ENCODE measurements at regions not wholly inside any gene's neighbourhood (a gene's known extent, or its start where the extent isn't known, plus 50 kb on each side); places are given as distances from the start of the nearest gene placed in this dataset.
"Not testable (repeated sequence)": the region's sequence is repeated elsewhere in the genome, so short reads cannot be mapped to it uniquely, and the experiment has no call there.

GRCh38 chr3:3351226-3351625, 171.7 kb upstream of the CRBN start:
- H3K36me3 ChIP-seq: no peaks in the 10 kb centered on the region
- H3K27ac ChIP-seq: no peak overlapping the region
- H3K4me1 ChIP-seq: no peaks in the 10 kb centered on the region
- no peak for TF ChIP-seq CTCF (IDR thresholded peaks at IDR 0.05)
- TF ChIP-seq POLR2A (IDR thresholded peaks at IDR 0.05): no peak
- no peak overlapping the region for H3K4me3 ChIP-seq (replicated peaks in 1 of 3)
- no peak for DNase-seq
- intact Hi-C loops (cut with DNase I): no loop called here
- 78 to 82% methylated on average over 3 of the region's 3 CpGs for WGBS, 2 donors
- no peaks in the 10 kb centered on the region for H3K27me3 ChIP-seq
- H3K9me3 ChIP-seq: no peaks in the 10 kb centered on the region

GRCh38 chr3:3347056-3347455, 167.6 kb upstream of the CRBN start:
- H3K4me1 ChIP-seq; H3K36me3 ChIP-seq; H3K9me3 ChIP-seq; H3K27ac ChIP-seq; H3K27me3 ChIP-seq; intact Hi-C loops (cut with DNase I); DNase-seq; H3K4me3 ChIP-seq (replicated peaks in 1 of 3): not testable (repeated sequence)
- WGBS, 2 donors: 66 to 79% methylated on average over 2 of the region's 2 CpGs

- no peak overlapping the region for H3K27ac ChIP-seq
- no peak for DNase-seq
- no peaks in the 10 kb centered on the region for H3K9me3 ChIP-seq
- WGBS, 2 donors: 82% methylated on average over 2 of the region's 2 CpGs
- intact Hi-C loops (cut with DNase I): no loop called here
- TF ChIP-seq POLR2A (IDR thresholded peaks at IDR 0.05): no peak
- TF ChIP-seq CTCF (IDR thresholded peaks at IDR 0.05): no peak
- no peaks in the 10 kb centered on the region for H3K36me3 ChIP-seq
- H3K27me3 ChIP-seq: no peaks in the 10 kb centered on the region
- no peaks in the 10 kb centered on the region for H3K4me1 ChIP-seq
- H3K4me3 ChIP-seq (replicated peaks in 1 of 3): no peak overlapping the region
These were observed 167.1 kb upstream of the CRBN start for GRCh38 chr3:3346556-3346955.

- no peaks in the 10 kb centered on the region for H3K4me1 ChIP-seq
- intact Hi-C loops (cut with DNase I): no loop called here
- no peak for DNase-seq
- no peaks in the 10 kb centered on the region for H3K9me3 ChIP-seq
- H3K27ac ChIP-seq: no peak overlapping the region
- 86 to 93% methylated on average over 2 of the region's 2 CpGs for WGBS, 2 donors
- no peaks in the 10 kb centered on the region for H3K27me3 ChIP-seq
- no peak for TF ChIP-seq CTCF (IDR thresholded peaks at IDR 0.05)
- no peaks in the 10 kb centered on the region for H3K36me3 ChIP-seq
- no peak overlapping the region for H3K4me3 ChIP-seq (replicated peaks in 1 of 3)
These were observed 162.7 kb upstream of the CRBN start for GRCh38 chr3:3342141-3342540.

- intact Hi-C loops (cut with DNase I): no loop called here
- H3K27me3 ChIP-seq: no peaks in the 10 kb centered on the region
- no peak overlapping the region for H3K4me3 ChIP-seq (replicated peaks in 1 of 3)
- H3K9me3 ChIP-seq: no peaks in the 10 kb centered on the region
- H3K4me1 ChIP-seq: no peaks in the 10 kb centered on the region
- TF ChIP-seq CTCF (IDR thresholded peaks at IDR 0.05) (no peak), POLR2A (IDR thresholded peaks at IDR 0.05) (no peak)
- DNase-seq: no peak
- WGBS, 2 donors: 81 to 90% methylated on average over 6 of the region's 6 CpGs
- H3K36me3 ChIP-seq: no peaks in the 10 kb centered on the region
- no peak overlapping the region for H3K27ac ChIP-seq
These were observed 161.7 kb upstream of the CRBN start for GRCh38 chr3:3340965-3341895.
